CD4-positive, alpha-beta memory T cell (primary cell): ENCODE measurements at regions not wholly inside any gene's neighbourhood (a gene's known extent, or its start where the extent isn't known, plus 50 kb on each side); places are given as distances from the start of the nearest gene placed in this dataset.

Source experiments
- CTCF ChIA-PET: fragments of 350-600 bp; sonication (Branson Sonifier 250); formaldehyde crosslinking; loops from one replicate; lab custom pipeline; 2021; ENCODE audit warnings: inconsistent platforms; ENCODE audit not compliant: partially characterized antibody; lab: Charles Lee
- POLR2A ChIA-PET: fragments of 350-600 bp; sonication (Branson Sonifier 250); formaldehyde crosslinking; loops from one replicate; lab custom pipeline; 2021; ENCODE audit not compliant: partially characterized antibody; lab: Charles Lee
- DNase-seq, 5 donors: peaks; one replicate each; pipeline versions ENCODE4 v3.0.0 to v3.0.0-alpha.2; 2020 to 2022; ENCODE audit warnings: mixed read lengths in 1 of 5
- H3K27ac ChIP-seq: one replicate; pipeline ENCODE4 v1.7.0; 2013; ENCODE audit warnings: low read depth, low read length
- H3K27me3 ChIP-seq: 2 replicates; pipeline ENCODE4 v1.7.0; 2013; ENCODE audit warnings: mild to moderate bottlenecking, low read length, moderate library complexity; ENCODE audit not compliant: insufficient read depth
- H3K36me3 ChIP-seq: 2 replicates; pipeline ENCODE4 v1.7.0; 2013; ENCODE audit warnings: mild to moderate bottlenecking, low read length, moderate library complexity; ENCODE audit not compliant: insufficient read depth
- H3K4me1 ChIP-seq: 2 replicates; pipeline ENCODE4 v1.7.0; 2013; ENCODE audit warnings: mild to moderate bottlenecking, low read length, moderate library complexity; ENCODE audit not compliant: insufficient read depth
- H3K4me3 ChIP-seq, 2 donors: one replicate each; pipeline ENCODE4 v1.7.0; 2013; ENCODE audit warnings: low read length in 2 of 2, mild to moderate bottlenecking in 1 of 2
- H3K9me3 ChIP-seq, 2 donors: one replicate each; pipeline ENCODE4 v1.7.0; 2013; ENCODE audit warnings: low read length in 2 of 2, control low read depth in 1 of 2; ENCODE audit not compliant: control insufficient read depth in 1 of 2
- H3K27ac Mint-ChIP-seq, 7 donors: one replicate each; pipeline ENCODE4 v1.8.0; 2020 to 2021; ENCODE audit warnings: mixed read lengths in 7 of 7, mild to moderate bottlenecking in 6 of 7, inconsistent platforms in 3 of 7, moderate library complexity in 3 of 7
- H3K27me3 Mint-ChIP-seq, 2 donors: one replicate each; pipeline ENCODE4 v1.8.0; 2020 to 2021; ENCODE audit warnings: mixed read lengths in 2 of 2
- H3K36me3 Mint-ChIP-seq, 2 donors: one replicate each; pipeline ENCODE4 v1.8.0; 2020 to 2021; ENCODE audit warnings: mixed read lengths in 2 of 2, inconsistent platforms in 1 of 2, mild to moderate bottlenecking in 1 of 2
- H3K4me1 Mint-ChIP-seq, 4 donors: one replicate each; pipeline ENCODE4 v1.8.0; 2020 to 2021; ENCODE audit warnings: mixed read lengths in 4 of 4, mild to moderate bottlenecking in 1 of 4
- H3K4me3 Mint-ChIP-seq, 8 donors: one replicate each; pipeline ENCODE4 v1.8.0; 2020 to 2021; ENCODE audit warnings: mixed read lengths in 8 of 8, mild to moderate bottlenecking in 7 of 8, moderate library complexity in 6 of 8, inconsistent platforms in 3 of 8
- H3K9me3 Mint-ChIP-seq, 8 donors: one replicate each; pipeline ENCODE4 v1.8.0; 2020 to 2021; ENCODE audit warnings: mixed read lengths in 8 of 8, mild to moderate bottlenecking in 5 of 8, inconsistent platforms in 3 of 8, moderate library complexity in 1 of 8
- intact Hi-C: fragments of 100-400 bp; cut with micrococcal nuclease; formaldehyde crosslinking; loops from one replicate; pipeline ENCODE4 v1.15.1; 2023

GRCh38 chr7:131164025-131164925 lies 163.4 kb upstream of the MKLN1 start:
- no peaks in the 10 kb centered on the region for H3K27me3 ChIP-seq
- H3K36me3 ChIP-seq = no peaks in the 10 kb centered on the region
- intact Hi-C loops = no loop called here
- Mint-ChIP-seq H3K27me3 (no peaks in the 10 kb centered on the region), H3K36me3 (no peaks in the 10 kb centered on the region), H3K4me3 (no peak overlapping the region), H3K4me1 (no peaks in the 10 kb centered on the region), H3K9me3 (no peaks in the 10 kb centered on the region), H3K27ac (no peak overlapping the region)
- no peak for DNase-seq
- POLR2A ChIA-PET = no interaction called here
- H3K9me3 ChIP-seq = no peaks in the 10 kb centered on the region
- CTCF ChIA-PET = interaction anchor here (1.1 to 1.4 kb wide), 2 partner anchors 13 to 17 kb away, joined by 3 read pairs; no protein-coding TSS in a partner anchor
- H3K4me3 ChIP-seq = no peak overlapping the region
- no peak overlapping the region for H3K27ac ChIP-seq
- H3K4me1 ChIP-seq = no peaks in the 10 kb centered on the region

- Histone ChIP-seq H3K9me3 (no peaks in the 10 kb centered on the region), H3K4me3 (no peak overlapping the region), H3K4me1 (no peaks in the 10 kb centered on the region), H3K36me3 (no peaks in the 10 kb centered on the region), H3K27me3 (no peaks in the 10 kb centered on the region), H3K27ac (no peak overlapping the region)
- ChIA-PET CTCF (interaction anchor here (1.0 to 1.4 kb wide), 2 partner anchors 23 to 109 kb away, joined by 3 read pairs; no protein-coding TSS in a partner anchor), POLR2A (interaction anchor here (1.8 kb wide), 1 partner anchor 22 kb away, joined by 5 read pairs; no protein-coding TSS in a partner anchor)
- Mint-ChIP-seq H3K4me1 (no peaks in the 10 kb centered on the region), H3K9me3 (no peaks in the 10 kb centered on the region), H3K4me3 (no peak overlapping the region), H3K27ac (no peak overlapping the region), H3K27me3 (peaks cover 0 to 3% of the 10 kb centered on the region in 2 donors), H3K36me3 (no peaks in the 10 kb centered on the region)
- intact Hi-C loops = no loop called here
- no peak for DNase-seq
These were observed 161.6 kb upstream of the MKLN1 start for GRCh38 chr7:131166066-131166465.

- Histone ChIP-seq H3K9me3 (no peaks in the 10 kb centered on the region), H3K27ac (no peak overlapping the region), H3K4me3 (no peak overlapping the region), H3K27me3 (no peaks in the 10 kb centered on the region), H3K36me3 (no peaks in the 10 kb centered on the region), H3K4me1 (no peaks in the 10 kb centered on the region)
- CTCF ChIA-PET = no interaction called here
- POLR2A ChIA-PET = no interaction called here
- H3K27me3 Mint-ChIP-seq = peaks cover 3 to 5% of the 10 kb centered on the region in 2 donors
- no peak for DNase-seq
- H3K36me3 Mint-ChIP-seq = no peaks in the 10 kb centered on the region
- H3K4me1 Mint-ChIP-seq = peaks cover 0 to 2% (median 0%) of the 10 kb centered on the region in 4 donors
- no peaks in the 10 kb centered on the region for H3K9me3 Mint-ChIP-seq
- no peak overlapping the region for H3K27ac Mint-ChIP-seq
- no peak overlapping the region for H3K4me3 Mint-ChIP-seq
- intact Hi-C loops = no loop called here
These were observed 157.0 kb upstream of the MKLN1 start for GRCh38 chr7:131170440-131171271.

- no peaks in the 10 kb centered on the region for H3K9me3 ChIP-seq
- intact Hi-C loops = no loop called here
- no peak overlapping the region for H3K27ac Mint-ChIP-seq
- ChIA-PET CTCF (interaction anchor here (0.7 kb wide), 1 partner anchor 129 kb away, joined by 3 read pairs; no protein-coding TSS in a partner anchor), POLR2A (interaction anchor here (1.2 kb wide), 1 partner anchor 164 kb away, joined by 3 read pairs; no protein-coding TSS in a partner anchor)
- H3K4me1 Mint-ChIP-seq = peaks cover 0 to 2% (median 0%) of the 10 kb centered on the region in 4 donors
- H3K36me3 ChIP-seq = no peaks in the 10 kb centered on the region
- DNase-seq = no peak
- no peak overlapping the region for H3K27ac ChIP-seq
- no peak overlapping the region for H3K4me3 Mint-ChIP-seq
- no peak overlapping the region for H3K4me3 ChIP-seq
- H3K27me3 ChIP-seq = no peaks in the 10 kb centered on the region
- H3K36me3 Mint-ChIP-seq = no peaks in the 10 kb centered on the region
- H3K4me1 ChIP-seq = no peaks in the 10 kb centered on the region
- H3K27me3 Mint-ChIP-seq = peaks cover 3 to 5% of the 10 kb centered on the region in 2 donors
- no peaks in the 10 kb centered on the region for H3K9me3 Mint-ChIP-seq
These were observed 154.4 kb upstream of the MKLN1 start for GRCh38 chr7:131173145-131173890.

- H3K27ac Mint-ChIP-seq = no peak overlapping the region
- Histone ChIP-seq H3K4me1 (no peaks in the 10 kb centered on the region), H3K9me3 (no peaks in the 10 kb centered on the region), H3K4me3 (no peak overlapping the region), H3K27me3 (no peaks in the 10 kb centered on the region), H3K36me3 (no peaks in the 10 kb centered on the region), H3K27ac (no peak overlapping the region)
- intact Hi-C loops = no loop called here
- no peaks in the 10 kb centered on the region for H3K9me3 Mint-ChIP-seq
- POLR2A ChIA-PET = no interaction called here
- peaks cover 0 to 2% (median 0%) of the 10 kb centered on the region in 4 donors for H3K4me1 Mint-ChIP-seq
- H3K27me3 Mint-ChIP-seq = peaks cover 3 to 5% of the 10 kb centered on the region in 2 donors
- H3K4me3 Mint-ChIP-seq = no peak overlapping the region
- H3K36me3 Mint-ChIP-seq = no peaks in the 10 kb centered on the region
- CTCF ChIA-PET = no interaction called here
- DNase-seq = no peak
These were observed 153.3 kb upstream of the MKLN1 start for GRCh38 chr7:131174391-131174790.

GRCh38 chr7:131174855-131175254 lies 152.8 kb upstream of the MKLN1 start:
- no peak overlapping the region for H3K4me3 ChIP-seq
- no peak for DNase-seq
- Mint-ChIP-seq H3K4me3 (no peak overlapping the region), H3K9me3 (no peaks in the 10 kb centered on the region), H3K27me3 (peaks cover 3 to 5% of the 10 kb centered on the region in 2 donors), H3K36me3 (no peaks in the 10 kb centered on the region), H3K4me1 (peaks cover 0 to 2% (median 0%) of the 10 kb centered on the region in 4 donors), H3K27ac (no peak overlapping the region)
- intact Hi-C loops = no loop called here
- H3K27ac ChIP-seq = no peak overlapping the region
- no peaks in the 10 kb centered on the region for H3K36me3 ChIP-seq
- ChIA-PET CTCF (no interaction called here), POLR2A (no interaction called here)
- H3K27me3 ChIP-seq = no peaks in the 10 kb centered on the region
- no peaks in the 10 kb centered on the region for H3K9me3 ChIP-seq
- no peaks in the 10 kb centered on the region for H3K4me1 ChIP-seq
